ENCODE measurements at regions not wholly inside any gene's neighbourhood (a gene's known extent, or its start where the extent isn't known, plus 50 kb on each side); places are given as distances from the start of the nearest gene placed in this dataset.

DNA sequence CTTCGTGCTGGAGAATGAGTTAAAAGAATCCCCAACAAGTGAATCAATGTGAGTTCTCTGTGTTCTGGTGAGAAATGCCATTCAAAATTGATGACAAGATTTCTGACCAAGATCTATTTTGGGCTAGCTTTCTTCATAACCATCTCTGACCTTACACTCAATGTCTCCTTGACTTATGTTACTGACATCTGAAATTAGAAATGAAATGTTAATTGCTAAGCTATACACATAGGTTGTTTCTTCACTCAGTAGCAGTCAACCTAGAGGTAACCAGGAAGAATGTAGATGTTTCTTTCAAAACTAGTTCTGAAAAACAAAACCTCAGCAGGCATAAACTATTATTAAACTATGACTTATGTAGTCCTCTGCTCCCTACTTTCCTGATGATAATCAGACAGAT is 2220.7 kb upstream of the C9orf72 start:
- DNase-seq = no peak

DNA sequence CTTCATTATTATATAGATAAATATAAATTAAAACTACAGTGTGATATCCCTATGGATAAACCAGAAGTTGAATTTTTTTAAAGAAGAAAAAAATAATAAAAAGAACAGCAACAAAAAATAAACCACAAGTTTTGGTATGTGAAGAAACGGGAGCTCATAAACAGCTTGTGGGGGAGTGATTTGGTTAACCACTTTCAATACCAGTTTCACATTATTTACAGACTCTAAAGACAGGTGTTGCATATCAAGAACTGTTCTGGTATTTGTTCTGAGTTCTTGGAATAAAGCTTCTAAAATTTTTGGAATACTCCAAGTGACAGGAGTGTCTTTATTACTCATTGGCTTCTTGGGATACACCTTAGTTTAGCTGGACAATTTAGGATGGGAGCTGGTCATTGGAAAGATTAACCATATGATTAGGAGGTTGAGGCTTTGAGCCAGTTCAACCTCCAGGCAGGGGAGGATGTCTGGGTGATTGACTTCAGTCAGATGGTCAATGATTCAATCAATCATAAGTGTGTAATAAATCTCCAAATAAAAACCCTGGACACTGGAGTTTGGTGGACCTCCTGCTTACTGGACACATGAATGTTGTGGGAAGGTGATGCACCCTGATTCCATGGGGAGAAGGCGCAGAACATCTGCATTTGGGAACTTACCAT is 2223.1 kb upstream of the C9orf72 start:
- no peak for DNase-seq

DNA sequence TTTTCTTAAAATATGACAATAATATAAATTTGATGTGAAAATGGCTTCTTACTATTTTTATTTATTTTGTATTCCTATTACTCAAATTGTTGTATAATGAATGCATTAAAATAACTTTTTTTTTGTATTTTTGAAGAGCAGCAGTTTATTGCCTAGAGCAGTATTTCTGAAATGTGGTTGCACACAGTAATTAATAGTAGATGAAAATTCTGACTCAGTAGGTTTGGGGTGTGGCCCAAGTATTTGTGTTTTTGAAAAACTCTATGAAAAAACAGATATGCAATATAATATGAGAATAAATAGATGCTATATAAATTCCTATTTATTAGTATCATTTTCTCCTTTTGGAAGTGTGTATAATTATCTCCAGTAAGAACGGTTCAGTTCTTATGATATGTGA is 2225.3 kb upstream of the C9orf72 start:
- no peak for DNase-seq

DNA sequence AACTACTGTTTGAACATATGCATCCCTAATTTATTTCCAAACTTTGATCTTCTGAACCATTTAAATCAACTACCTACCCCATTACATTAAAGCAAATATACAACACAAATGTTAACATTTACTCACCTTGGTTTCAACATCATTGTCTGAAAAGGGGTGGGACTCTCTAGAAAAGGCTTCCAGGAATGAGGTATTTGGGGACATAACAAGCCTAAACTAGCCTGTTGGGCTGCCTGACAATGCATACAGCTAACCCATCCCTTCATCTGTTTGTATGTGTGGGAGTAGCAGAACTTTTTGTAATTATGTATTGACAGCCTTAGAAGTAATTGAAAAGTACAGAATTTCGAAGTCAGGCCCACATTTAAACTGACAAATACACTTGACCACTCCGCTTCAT is 2225.9 kb upstream of the C9orf72 start:
- no peak for DNase-seq

DNA sequence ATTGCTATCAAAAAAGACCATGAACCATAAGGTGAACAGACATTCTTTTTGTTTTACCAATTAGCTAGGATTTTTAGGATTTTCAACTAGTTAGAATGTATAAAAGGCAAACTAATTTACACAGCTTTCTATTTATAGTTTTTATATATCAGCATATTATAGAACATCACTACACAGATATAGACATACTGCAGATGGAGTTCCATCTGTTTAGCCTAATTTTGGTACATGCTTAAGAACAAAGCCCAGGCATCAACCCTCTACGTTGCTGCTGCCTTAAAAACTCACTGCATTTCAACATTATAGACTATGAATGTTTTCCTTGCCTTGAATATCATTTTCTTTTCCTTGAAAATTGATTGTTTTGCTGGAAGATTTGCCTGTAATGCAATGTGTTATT is 2227.5 kb upstream of the C9orf72 start:
- no peak for DNase-seq

DNA sequence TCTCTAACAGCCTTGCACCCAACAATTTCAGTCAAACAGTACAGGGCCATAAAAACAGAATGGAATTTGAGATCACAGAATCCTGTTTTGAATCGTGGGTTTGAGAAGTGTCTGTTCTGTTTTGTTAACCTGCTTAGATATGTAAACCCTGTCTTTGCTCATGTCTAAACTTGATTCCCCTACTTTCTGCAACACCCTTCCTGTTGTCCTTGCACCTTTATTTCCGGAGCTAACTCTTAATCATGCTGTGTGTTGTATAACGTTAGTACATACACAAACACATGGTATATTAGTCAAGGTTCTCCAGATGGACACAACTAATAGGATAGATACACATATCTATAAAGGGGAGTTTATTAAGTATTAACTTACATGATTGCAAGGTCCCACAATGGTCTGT is 2229.2 kb upstream of the C9orf72 start:
- no peak for DNase-seq

DNA sequence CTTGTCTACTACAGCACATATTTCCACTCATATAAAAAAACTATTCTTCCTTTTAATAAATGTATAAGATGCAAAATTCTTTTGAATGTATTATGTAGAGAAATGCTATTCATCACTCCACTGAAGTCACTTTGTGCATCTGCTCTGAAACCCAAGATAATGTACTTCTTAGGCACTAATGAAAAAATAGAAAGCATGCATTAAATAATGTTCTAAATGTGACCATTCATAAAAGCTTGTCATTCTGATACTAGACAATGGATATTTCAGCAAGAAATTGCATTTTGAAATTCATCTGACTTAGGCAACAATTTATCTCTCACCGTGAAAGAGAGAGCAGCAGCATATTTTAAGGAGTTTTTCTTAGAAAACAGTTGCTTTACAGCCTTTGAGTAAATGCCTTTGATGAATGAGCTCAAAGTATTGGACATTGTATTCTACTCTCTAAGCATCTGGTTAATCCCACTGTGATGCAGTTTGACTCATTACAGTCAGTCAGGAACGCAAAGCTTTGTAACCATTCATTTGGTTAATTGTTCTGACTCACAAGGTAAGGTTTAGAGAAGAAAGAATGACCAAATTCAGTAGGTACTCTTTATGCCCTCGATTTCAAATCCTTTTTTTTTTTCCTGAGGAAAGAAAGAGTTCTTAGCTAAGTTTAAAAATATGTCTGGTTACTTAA is 2233.8 kb upstream of the C9orf72 start:
- no peak for DNase-seq

DNA sequence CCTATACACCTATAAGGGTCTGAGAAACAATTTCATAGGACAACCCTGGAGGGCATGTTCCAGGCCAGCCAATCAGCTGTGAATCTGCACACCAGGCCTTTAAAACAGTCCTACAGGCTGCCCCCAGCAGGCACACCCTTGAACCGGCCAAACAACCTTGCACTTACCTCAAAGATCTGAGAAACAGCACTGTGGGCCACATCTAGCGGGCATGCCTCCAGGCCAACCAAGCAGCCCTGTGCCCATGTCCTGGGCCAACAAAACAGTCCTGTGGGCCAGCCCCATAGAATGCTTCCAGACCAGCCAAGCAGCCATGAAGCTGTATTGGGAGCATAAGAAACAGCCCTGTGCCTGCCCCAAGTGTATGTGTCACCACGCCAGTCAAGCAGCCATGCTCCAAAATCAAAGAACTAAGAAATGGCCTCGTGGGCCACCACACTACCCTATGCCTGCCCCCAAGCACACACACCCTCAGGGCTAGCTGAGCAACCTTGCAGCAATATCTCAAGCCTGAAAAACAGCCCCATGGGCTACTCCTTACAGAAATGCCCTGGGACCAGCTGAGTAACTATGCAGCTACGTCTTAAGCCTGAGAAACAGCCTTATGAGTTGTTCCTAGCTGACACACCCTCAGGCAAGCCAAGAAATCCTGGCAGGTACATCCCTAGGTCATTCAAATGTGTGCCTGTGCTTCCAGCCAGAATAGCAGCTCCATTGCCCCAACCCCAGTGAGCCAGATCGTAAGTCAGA is 2243.8 kb upstream of the C9orf72 start:
- DNase-seq = no peak

DNA sequence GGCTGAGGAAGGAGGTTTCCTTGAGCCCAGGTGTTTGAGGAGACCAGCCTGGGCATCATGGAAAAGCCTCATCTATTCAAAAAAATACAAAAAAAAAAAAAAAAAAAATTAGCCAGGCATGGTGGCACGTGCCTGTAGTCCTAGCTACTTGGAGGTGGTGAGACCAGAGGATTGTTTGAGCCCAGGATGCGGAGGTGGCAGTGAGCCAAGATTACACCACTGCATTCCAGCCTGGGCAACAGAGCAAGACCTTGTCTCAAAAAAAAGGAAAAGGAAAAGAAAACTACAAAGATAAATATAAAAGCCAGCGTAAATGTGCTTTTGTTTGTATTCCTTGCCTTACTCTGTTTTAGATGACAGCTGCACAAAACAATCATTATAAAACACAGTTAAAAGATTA is 2249.2 kb upstream of the C9orf72 start:
- no peak for DNase-seq

DNA sequence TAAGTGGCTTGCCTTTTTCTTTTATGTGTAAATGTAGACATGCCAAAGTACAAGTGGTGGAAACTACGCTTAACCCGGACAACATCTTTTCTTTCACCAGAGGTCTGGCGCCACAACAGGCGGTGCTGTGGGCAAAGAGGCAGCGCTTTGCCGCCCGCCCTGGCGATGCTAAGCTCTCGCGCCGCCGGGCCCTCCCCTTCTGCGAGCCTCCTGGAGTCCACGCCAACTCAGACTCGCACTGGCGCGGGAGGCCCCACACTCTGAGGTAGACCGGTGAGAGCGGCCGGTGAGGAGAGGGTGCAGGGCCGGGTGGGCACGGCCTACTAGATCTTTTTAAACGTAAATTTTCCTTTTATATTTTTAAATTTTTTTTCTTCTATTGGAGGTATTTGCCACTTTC is 2253.1 kb upstream of the C9orf72 start:
- DNase-seq = no peak

DNA sequence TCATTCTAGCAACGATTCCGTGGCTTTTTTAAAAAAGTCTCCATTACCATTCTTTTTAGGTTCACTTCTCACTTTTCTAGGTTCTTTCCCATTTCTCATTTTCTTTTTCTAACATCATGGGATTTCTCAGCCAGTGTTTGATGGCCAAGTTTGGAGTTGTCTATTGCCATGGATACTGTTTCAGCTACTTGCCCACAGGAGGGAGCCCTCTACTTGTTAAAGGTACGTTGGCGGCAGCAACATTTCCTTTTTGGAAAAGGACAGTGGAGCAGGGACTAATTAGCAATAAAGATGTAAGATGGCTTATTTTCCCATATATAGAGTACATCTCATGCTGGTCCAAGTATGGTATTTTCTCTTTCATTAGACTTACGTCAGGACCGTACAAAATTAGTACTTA is 2257.5 kb upstream of the C9orf72 start:
- peak in 1 of 2 experiments; percentile 44 for DNase-seq

DNA sequence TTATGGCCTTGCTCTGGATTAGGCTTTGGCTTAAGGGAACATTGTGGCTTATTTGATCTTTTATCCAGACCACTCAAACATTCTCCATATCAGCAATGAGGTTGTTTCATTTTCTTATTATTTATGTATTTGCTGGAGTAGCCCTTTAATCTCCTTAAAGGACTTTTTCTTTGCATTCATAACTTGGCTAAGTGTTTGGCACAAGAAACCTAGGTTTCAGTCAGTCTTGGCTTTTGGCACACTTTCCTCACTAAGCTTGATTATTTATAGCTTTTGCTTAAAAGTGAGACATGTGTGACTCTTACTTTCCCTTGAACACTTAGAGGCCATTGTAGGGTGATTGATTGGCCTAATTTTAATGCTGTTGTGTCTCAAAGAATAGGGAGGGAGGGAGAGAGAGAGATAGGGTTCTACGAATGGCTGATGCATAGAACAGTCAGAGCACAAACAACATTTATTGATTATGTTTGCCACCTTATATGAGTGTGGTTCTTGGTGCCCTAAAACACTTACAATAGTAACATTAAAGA is 2265.3 kb upstream of the C9orf72 start:
- DNase-seq = no peak

DNA sequence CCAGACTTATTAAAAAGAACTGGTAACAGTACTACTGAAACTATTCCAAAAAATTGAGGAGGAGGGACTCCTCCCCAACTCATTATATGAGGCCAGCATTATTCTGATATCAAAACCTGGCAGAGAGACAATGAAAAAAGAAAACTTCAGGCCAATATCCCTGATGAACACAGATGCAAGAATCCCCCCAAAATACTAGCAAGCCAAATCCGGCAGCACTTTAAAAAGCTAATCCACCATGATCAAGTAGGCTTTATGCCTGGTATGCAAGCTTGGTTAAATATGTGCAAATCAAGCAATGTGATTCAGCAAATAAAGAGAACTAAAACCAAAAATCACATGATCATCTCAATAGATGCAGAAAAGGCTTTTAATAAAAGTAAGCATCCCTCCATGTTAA is 2271.0 kb upstream of the C9orf72 start:
- no peak for DNase-seq

DNA sequence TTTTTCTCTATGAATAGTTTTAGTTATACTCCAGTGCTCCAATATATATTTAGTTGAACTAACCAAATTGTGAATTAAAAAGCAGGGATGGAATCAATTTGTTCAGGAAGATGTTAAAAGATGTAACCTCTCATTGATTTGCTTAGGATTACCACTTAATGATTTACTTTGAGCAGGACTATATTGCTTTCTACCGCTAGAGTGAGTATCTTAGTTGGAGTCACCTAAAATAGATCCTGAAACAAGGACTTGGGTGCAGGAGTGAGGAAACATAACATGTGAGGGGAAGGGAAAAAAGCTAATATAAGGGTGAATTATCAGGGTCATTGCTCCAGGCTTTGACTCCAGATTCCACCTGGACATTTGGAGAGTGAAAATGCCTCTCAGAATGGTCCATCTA is 2277.4 kb upstream of the C9orf72 start:
- DNase-seq = no peak

DNA sequence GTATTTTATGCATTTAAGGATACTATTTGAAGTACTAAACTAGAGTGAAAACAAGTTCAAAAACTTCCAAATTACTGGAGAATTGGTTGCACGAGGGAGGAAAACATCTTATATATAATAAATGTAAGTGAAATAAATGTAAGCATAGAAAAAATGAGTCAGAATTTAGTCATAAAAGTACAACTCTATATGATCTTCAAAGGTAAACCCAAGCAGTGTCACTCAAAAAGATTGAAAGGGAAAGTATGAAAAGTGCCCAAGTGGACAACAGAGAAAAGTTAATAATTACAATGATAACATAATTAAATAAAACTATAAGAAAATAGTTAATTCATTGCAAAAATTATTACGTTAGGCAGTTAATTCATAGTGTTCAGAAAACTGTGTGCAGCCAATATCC is 2288.5 kb upstream of the C9orf72 start:
- no peak for DNase-seq

DNA sequence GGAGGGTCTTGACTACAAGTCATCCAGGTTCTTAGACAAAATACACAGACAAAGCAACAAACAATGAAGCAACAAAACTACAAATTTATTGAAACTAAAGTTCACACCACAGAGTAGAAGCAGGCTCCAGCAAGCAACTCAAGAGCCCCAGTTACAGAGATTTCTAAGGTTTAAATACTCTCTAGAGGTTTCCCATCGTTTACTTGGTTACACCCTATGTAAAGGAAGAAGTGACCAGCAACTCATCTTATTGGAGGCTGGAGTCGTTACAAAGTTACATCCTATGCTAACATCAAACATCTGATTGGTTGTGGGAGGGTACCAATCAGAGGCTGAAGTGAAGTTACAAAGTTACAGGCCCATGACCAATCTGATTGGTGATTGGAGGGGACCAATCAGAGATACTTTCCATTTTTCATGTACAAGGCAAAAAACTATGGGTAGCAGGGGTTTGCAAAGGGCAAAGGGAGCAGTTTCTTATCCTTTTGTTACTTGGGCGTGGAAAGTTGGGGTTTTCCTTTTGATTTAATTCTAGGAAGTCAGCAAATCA is 2292.6 kb upstream of the C9orf72 start:
- no peak for DNase-seq

DNA sequence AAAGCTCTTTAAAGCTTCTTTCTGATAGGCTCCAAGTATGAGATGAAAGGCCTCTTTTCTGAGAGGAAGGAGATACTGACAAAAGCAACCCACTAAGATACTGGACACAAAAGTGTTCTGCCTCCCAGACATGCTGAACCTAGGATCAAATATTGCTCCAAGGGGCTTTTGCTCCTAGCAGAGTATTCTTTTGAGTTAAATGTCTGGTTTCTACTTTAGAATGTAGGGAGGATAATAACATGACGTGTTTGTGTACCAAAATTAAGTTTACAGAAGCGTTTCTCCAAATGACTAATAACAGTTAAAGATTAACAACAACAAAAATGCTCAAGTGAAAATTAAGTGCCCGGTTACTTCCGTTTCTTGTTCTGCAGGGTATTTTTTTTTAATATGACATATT is 2293.3 kb upstream of the C9orf72 start:
- no peak for DNase-seq

DNA sequence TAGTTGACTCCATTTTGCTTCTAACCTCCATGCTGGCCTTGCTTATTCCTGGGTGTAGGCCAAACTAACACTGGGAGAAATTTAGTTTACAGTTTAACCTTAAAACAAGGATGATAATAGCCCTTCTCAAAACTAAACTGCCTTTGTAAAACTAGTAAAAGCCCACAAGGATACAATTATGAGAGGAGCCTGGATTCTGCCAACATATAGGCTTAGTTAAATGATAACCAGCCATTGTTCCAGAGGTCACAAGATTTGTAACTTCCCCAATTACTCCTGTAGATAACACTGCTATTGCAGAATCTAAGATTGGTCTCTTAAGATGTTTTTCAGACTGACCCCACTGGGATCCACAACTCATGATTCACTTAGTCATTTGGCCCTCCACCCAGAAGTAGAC is 2300.3 kb upstream of the C9orf72 start:
- no peak for DNase-seq

DNA sequence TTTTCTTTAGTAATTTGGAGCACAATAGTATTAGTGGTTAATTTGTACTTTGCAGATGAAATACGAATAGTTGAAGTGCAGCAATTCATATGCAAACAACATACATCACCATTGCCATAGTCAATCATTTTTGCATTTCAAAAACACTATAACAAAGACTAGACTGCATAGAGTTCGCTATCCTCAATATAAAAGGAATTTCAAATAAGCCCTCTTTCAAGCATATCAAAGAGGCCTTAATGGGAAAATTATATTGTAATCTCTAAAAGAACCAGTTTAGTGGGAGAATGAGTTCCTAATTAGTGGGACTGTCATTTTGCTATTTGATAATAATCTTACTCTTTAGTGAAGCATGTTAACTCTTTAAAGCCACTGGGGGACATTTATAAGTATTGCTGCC is 2302.3 kb upstream of the C9orf72 start:
- DNase-seq = no peak

DNA sequence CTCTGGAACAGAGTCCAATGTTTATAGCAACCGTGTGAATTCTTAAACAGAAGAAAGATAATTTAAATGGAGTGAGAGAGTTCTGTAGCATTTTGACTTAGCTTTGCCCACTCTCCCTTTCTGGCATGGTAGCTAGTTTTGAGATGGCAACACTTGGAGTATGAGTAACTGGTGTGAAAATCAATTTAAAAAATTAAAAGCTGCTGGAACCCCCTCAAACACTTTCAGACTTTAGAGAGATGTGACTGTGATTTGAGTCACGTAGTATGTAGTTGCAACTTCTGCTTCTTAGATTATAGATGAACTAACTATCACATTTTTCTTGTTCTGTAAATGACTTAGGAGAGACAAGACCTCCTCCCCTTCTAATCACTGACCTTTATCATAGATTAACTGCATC is 2309.5 kb upstream of the C9orf72 start:
- DNase-seq = no peak

DNA sequence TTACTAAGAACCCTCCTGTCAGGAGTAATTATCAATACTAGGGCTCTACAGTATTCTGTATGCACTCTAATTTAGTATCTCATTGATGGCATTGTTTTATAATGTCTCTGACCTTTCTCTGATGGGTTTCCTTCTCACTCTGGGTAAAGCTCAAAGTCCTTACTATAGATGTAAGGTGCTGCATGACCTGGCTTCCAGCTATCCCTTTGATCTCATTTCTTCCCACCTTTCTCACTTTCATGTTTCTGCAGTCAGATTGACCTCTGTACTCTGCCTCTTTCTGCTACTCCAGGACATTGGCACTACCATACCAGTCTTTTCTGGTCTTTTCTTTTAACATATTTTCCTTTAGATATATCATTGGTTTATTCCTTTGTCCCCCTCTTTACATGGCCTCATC is 2332.8 kb upstream of the C9orf72 start:
- DNase-seq = no peak

DNA sequence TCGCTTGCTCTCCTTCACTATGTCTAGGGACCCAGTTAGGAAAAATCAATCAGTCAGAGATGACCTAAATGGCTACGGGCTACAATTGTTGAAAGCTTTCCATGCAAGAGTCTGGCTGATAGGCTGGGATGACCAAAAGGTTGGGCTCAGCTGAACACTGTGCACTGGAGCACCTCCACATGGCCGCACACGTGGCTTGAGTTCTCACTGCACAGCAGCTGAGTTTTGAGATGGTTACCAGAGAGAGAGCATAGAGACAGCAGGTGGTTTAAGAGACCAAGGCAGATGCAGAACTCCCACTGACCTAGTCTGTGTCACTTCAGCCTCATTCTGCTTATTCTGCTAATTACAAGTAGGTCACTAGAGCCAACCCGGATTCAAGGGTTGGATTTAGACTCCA is 2354.8 kb upstream of the C9orf72 start:
- no peak for DNase-seq

DNA sequence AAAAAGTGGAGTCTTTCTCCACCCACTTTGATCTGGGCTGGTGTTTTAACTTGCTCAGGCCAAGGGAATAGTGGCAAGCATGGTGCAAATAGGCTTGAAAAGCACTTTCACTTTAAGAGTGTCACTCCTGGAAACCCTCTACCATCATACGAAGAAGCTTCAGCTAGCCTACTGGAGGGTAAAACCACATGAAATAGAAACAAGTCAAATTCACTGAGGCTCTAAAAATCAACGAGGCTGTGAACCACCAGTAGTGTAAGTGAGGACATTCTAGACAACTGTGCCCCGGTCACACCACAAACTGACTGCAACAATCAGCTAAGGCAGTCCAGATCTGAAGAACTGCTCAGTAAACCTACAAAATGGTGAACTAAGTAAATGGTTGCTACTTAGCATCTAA is 2366.3 kb upstream of the C9orf72 start:
- DNase-seq = no peak

DNA sequence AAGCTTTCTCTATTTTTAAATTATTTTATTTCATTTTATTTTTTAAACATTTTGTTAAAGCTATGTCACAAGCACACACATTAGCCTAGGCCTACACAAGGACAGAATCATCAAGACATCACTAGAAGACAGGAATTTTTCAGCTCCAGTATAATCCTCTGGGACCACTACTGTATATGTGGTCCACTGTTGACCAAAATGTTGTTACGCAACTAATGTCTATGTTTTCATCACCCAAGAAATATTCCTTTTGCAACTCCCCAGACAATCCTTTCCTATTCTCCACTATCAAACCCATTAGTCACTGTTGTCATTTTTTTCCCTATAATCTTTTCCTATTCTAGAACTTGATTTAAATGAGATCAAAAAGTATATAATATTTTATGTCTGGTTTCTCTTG is 2371.7 kb upstream of the C9orf72 start:
- no peak for DNase-seq

Data from NCI-H526 (cell line).